NOMO-1 treated with DMSO at 0.1 percent for 48 hours (cell line): ENCODE measurements at regions not wholly inside any gene's neighbourhood (a gene's known extent, or its start where the extent isn't known, plus 50 kb on each side); places are given as distances from the start of the nearest gene placed in this dataset.
"Not testable (repeated sequence)": the region's sequence is repeated elsewhere in the genome, so short reads cannot be mapped to it uniquely, and the experiment has no call there.

Source experiments
- DNase-seq: peaks from one replicate; lab custom pipeline; 2025; ENCODE audit not compliant: unreplicated experiment; lab: John Stamatoyannopoulos, UW

- DNase-seq = no peak
These were observed 2153.4 kb upstream of the RAG2 start for GRCh38 chr11:38751421-38751820.

GRCh38 chr11:38746516-38746915 lies 2148.5 kb upstream of the RAG2 start:
- DNase-seq = not testable (repeated sequence)

- no peak for DNase-seq
These were observed 2125.3 kb upstream of the RAG2 start for GRCh38 chr11:38723361-38723760.

- no peak for DNase-seq
These were observed 2123.7 kb upstream of the RAG2 start for GRCh38 chr11:38721586-38722315.

GRCh38 chr11:38718659-38719058 lies 2120.6 kb upstream of the RAG2 start:
- no peak for DNase-seq

GRCh38 chr11:38718049-38718448 lies 2120.0 kb upstream of the RAG2 start:
- DNase-seq = no peak

- DNase-seq = no peak
These were observed 2113.1 kb upstream of the RAG2 start for GRCh38 chr11:38711110-38711509.

- DNase-seq = no peak
These were observed 2112.2 kb upstream of the RAG2 start for GRCh38 chr11:38710262-38710661.

GRCh38 chr11:38700111-38700510 lies 2102.1 kb upstream of the RAG2 start:
- DNase-seq = no peak

GRCh38 chr11:38693306-38693705 lies 2095.3 kb upstream of the RAG2 start:
- DNase-seq = no peak

- DNase-seq = not testable (repeated sequence)
These were observed 2092.2 kb upstream of the RAG2 start for GRCh38 chr11:38690211-38690610.

- no peak for DNase-seq
These were observed 2089.0 kb upstream of the RAG2 start for GRCh38 chr11:38687008-38687407.

GRCh38 chr11:38683484-38683883 lies 2085.4 kb upstream of the RAG2 start:
- no peak for DNase-seq

- no peak for DNase-seq
These were observed 2082.7 kb upstream of the RAG2 start for GRCh38 chr11:38680746-38681145.

- DNase-seq = no peak
These were observed 2082.1 kb upstream of the RAG2 start for GRCh38 chr11:38680166-38680565.

- no peak for DNase-seq
These were observed 2074.4 kb upstream of the RAG2 start for GRCh38 chr11:38672445-38672844.

GRCh38 chr11:38667359-38667758 lies 2069.3 kb upstream of the RAG2 start:
- DNase-seq = no peak

GRCh38 chr11:38648604-38649003 lies 2050.6 kb upstream of the RAG2 start:
- DNase-seq = no peak

- no peak for DNase-seq
These were observed 2048.3 kb upstream of the RAG2 start for GRCh38 chr11:38646382-38646781.

- DNase-seq = no peak
These were observed 2042.8 kb upstream of the RAG2 start for GRCh38 chr11:38640854-38641253.

- no peak for DNase-seq
These were observed 2014.7 kb upstream of the RAG2 start for GRCh38 chr11:38612701-38613100.

- not testable (repeated sequence) for DNase-seq
These were observed 2003.3 kb upstream of the RAG2 start for GRCh38 chr11:38601371-38601770.

GRCh38 chr11:38598418-38598817 lies 2000.4 kb upstream of the RAG2 start:
- DNase-seq = no peak
